Activated CD4-positive, alpha-beta memory T cell treated with anti-CD3 and anti-CD28 coated beads, Interleukin-2, amount 10 ng/mL, durations not matched to agents 7 days and 5 days (primary cell): ENCODE measurements at regions not wholly inside any gene's neighbourhood (a gene's known extent, or its start where the extent isn't known, plus 50 kb on each side); places are given as distances from the start of the nearest gene placed in this dataset.
"Not testable (repeated sequence)": the region's sequence is repeated elsewhere in the genome, so short reads cannot be mapped to it uniquely, and the experiment has no call there.

ENCODE experiments used
- CTCF ChIA-PET: fragments of 350-600 bp; sonication (Branson Sonifier 250); formaldehyde crosslinking; loops from one replicate; lab custom pipeline; 2021; ENCODE audit warnings: antibody characterized with exemption, inconsistent platforms; lab: Charles Lee
- POLR2A ChIA-PET: fragments of 350-600 bp; sonication (Branson Sonifier 250); formaldehyde crosslinking; loops from one replicate; lab custom pipeline; 2021; ENCODE audit warnings: antibody characterized with exemption; lab: Charles Lee
- DNase-seq: peaks from one replicate; pipeline ENCODE4 v3.0.0-alpha.2; 2020
- H3K27ac Mint-ChIP-seq: one replicate; pipeline ENCODE4 v1.8.0; 2021; ENCODE audit warnings: mild to moderate bottlenecking, mixed read lengths
- H3K27me3 Mint-ChIP-seq: one replicate; pipeline ENCODE4 v1.8.0; 2021; ENCODE audit warnings: mixed read lengths
- H3K36me3 Mint-ChIP-seq: one replicate; pipeline ENCODE4 v1.8.0; 2021; ENCODE audit warnings: low read depth, mixed read lengths
- H3K4me1 Mint-ChIP-seq: one replicate; pipeline ENCODE4 v1.8.0; 2021; ENCODE audit warnings: mixed read lengths
- H3K4me3 Mint-ChIP-seq: one replicate; pipeline ENCODE4 v1.8.0; 2021; ENCODE audit warnings: mild to moderate bottlenecking, mixed read lengths
- H3K9me3 Mint-ChIP-seq: one replicate; pipeline ENCODE4 v1.8.0; 2021; ENCODE audit warnings: mixed read lengths

GRCh38 chr18:73556904-73557303 lies 590.7 kb downstream of the FBXO15 start:
- no peaks in the 10 kb centered on the region for H3K4me1 Mint-ChIP-seq
- peaks cover 2% of the 10 kb centered on the region for H3K9me3 Mint-ChIP-seq
- H3K36me3 Mint-ChIP-seq = no peaks in the 10 kb centered on the region
- no peak overlapping the region for H3K27ac Mint-ChIP-seq
- H3K27me3 Mint-ChIP-seq = no peaks in the 10 kb centered on the region
- POLR2A ChIA-PET = no interaction called here
- H3K4me3 Mint-ChIP-seq = no peak overlapping the region
- DNase-seq = no peak
- CTCF ChIA-PET = no interaction called here

GRCh38 chr18:73552171-73552570 lies 595.5 kb downstream of the FBXO15 start:
- ChIA-PET CTCF (no interaction called here), POLR2A (no interaction called here)
- Mint-ChIP-seq H3K27ac (no peak overlapping the region), H3K36me3 (no peaks in the 10 kb centered on the region), H3K27me3 (no peaks in the 10 kb centered on the region), H3K4me3 (no peak overlapping the region), H3K9me3 (no peaks in the 10 kb centered on the region), H3K4me1 (no peaks in the 10 kb centered on the region)
- DNase-seq = no peak

GRCh38 chr18:73551211-73551610 lies 596.4 kb downstream of the FBXO15 start:
- CTCF ChIA-PET = no interaction called here
- H3K4me3 Mint-ChIP-seq = no peak overlapping the region

GRCh38 chr18:73549236-73549635 lies 598.4 kb downstream of the FBXO15 start:
- no peaks in the 10 kb centered on the region for H3K4me1 Mint-ChIP-seq
- no peak overlapping the region for H3K27ac Mint-ChIP-seq
- no peaks in the 10 kb centered on the region for H3K36me3 Mint-ChIP-seq
- H3K4me3 Mint-ChIP-seq = no peak overlapping the region
- DNase-seq = no peak
- H3K9me3 Mint-ChIP-seq = no peaks in the 10 kb centered on the region
- no peaks in the 10 kb centered on the region for H3K27me3 Mint-ChIP-seq
- ChIA-PET CTCF (no interaction called here), POLR2A (no interaction called here)

More at GRCh38 chr18:73551211-73551610, 596.4 kb downstream of the FBXO15 start:
- no peak for DNase-seq
- Mint-ChIP-seq H3K9me3 (no peaks in the 10 kb centered on the region), H3K36me3 (no peaks in the 10 kb centered on the region), H3K27ac (no peak overlapping the region), H3K27me3 (no peaks in the 10 kb centered on the region), H3K4me1 (no peaks in the 10 kb centered on the region)
- POLR2A ChIA-PET = no interaction called here

GRCh38 chr18:73545472-73545871 lies 602.2 kb downstream of the FBXO15 start:
- H3K27me3 Mint-ChIP-seq = no peaks in the 10 kb centered on the region
- no peak for DNase-seq
- CTCF ChIA-PET = no interaction called here
- no peak overlapping the region for H3K4me3 Mint-ChIP-seq
- H3K36me3 Mint-ChIP-seq = no peaks in the 10 kb centered on the region
- POLR2A ChIA-PET = no interaction called here
- no peaks in the 10 kb centered on the region for H3K9me3 Mint-ChIP-seq
- H3K27ac Mint-ChIP-seq = no peak overlapping the region
- H3K4me1 Mint-ChIP-seq = no peaks in the 10 kb centered on the region

- H3K4me3 Mint-ChIP-seq = no peak overlapping the region
- ChIA-PET POLR2A (no interaction called here), CTCF (no interaction called here)
- H3K27me3 Mint-ChIP-seq = no peaks in the 10 kb centered on the region
- no peaks in the 10 kb centered on the region for H3K4me1 Mint-ChIP-seq
- no peaks in the 10 kb centered on the region for H3K36me3 Mint-ChIP-seq
- no peak for DNase-seq
- no peak overlapping the region for H3K27ac Mint-ChIP-seq
- no peaks in the 10 kb centered on the region for H3K9me3 Mint-ChIP-seq
Observed at GRCh38 chr18:73544617-73545016, 603.0 kb downstream of the FBXO15 start.

- H3K27ac Mint-ChIP-seq = no peak overlapping the region
- H3K27me3 Mint-ChIP-seq = no peaks in the 10 kb centered on the region
- CTCF ChIA-PET = no interaction called here
- no peak for DNase-seq
- no peaks in the 10 kb centered on the region for H3K9me3 Mint-ChIP-seq
- H3K4me3 Mint-ChIP-seq = no peak overlapping the region
- no peaks in the 10 kb centered on the region for H3K36me3 Mint-ChIP-seq
- POLR2A ChIA-PET = no interaction called here
- H3K4me1 Mint-ChIP-seq = no peaks in the 10 kb centered on the region
Observed at GRCh38 chr18:73544032-73544431, 603.6 kb downstream of the FBXO15 start.

- Mint-ChIP-seq H3K36me3 (no peaks in the 10 kb centered on the region), H3K9me3 (peaks cover 15% of the 10 kb centered on the region), H3K27me3 (no peaks in the 10 kb centered on the region), H3K27ac (no peak overlapping the region), H3K4me3 (no peak overlapping the region), H3K4me1 (no peaks in the 10 kb centered on the region)
- no peak for DNase-seq
- ChIA-PET CTCF (no interaction called here), POLR2A (no interaction called here)
Observed at GRCh38 chr18:73535990-73536389, 611.6 kb downstream of the FBXO15 start.

GRCh38 chr18:73535189-73535588 lies 612.4 kb downstream of the FBXO15 start:
- ChIA-PET CTCF (no interaction called here), POLR2A (no interaction called here)
- no peak overlapping the region for H3K4me3 Mint-ChIP-seq
- no peaks in the 10 kb centered on the region for H3K27me3 Mint-ChIP-seq
- H3K36me3 Mint-ChIP-seq = no peaks in the 10 kb centered on the region
- H3K27ac Mint-ChIP-seq = no peak overlapping the region
- no peak for DNase-seq
- H3K4me1 Mint-ChIP-seq = no peaks in the 10 kb centered on the region
- peaks cover 21% of the 10 kb centered on the region for H3K9me3 Mint-ChIP-seq

- no peak overlapping the region for H3K27ac Mint-ChIP-seq
- peaks cover 37% of the 10 kb centered on the region for H3K9me3 Mint-ChIP-seq
- no peak overlapping the region for H3K4me3 Mint-ChIP-seq
- CTCF ChIA-PET = no interaction called here
- no peaks in the 10 kb centered on the region for H3K36me3 Mint-ChIP-seq
- DNase-seq = no peak
- no peaks in the 10 kb centered on the region for H3K27me3 Mint-ChIP-seq
- POLR2A ChIA-PET = no interaction called here
- H3K4me1 Mint-ChIP-seq = no peaks in the 10 kb centered on the region
Observed at GRCh38 chr18:73531601-73532000, 616.0 kb downstream of the FBXO15 start.

- H3K9me3 Mint-ChIP-seq = peaks cover 36% of the 10 kb centered on the region
- POLR2A ChIA-PET = no interaction called here
- no peaks in the 10 kb centered on the region for H3K27me3 Mint-ChIP-seq
- no peaks in the 10 kb centered on the region for H3K36me3 Mint-ChIP-seq
- CTCF ChIA-PET = no interaction called here
- no peak for DNase-seq
- no peaks in the 10 kb centered on the region for H3K4me1 Mint-ChIP-seq
- no peak overlapping the region for H3K4me3 Mint-ChIP-seq
- H3K27ac Mint-ChIP-seq = no peak overlapping the region
Observed at GRCh38 chr18:73528066-73528465, 619.6 kb downstream of the FBXO15 start.

- no peaks in the 10 kb centered on the region for H3K36me3 Mint-ChIP-seq
- H3K4me3 Mint-ChIP-seq = no peak overlapping the region
- H3K27ac Mint-ChIP-seq = no peak overlapping the region
- POLR2A ChIA-PET = no interaction called here
- peaks cover 21% of the 10 kb centered on the region for H3K9me3 Mint-ChIP-seq
- no peaks in the 10 kb centered on the region for H3K27me3 Mint-ChIP-seq
- CTCF ChIA-PET = no interaction called here
- H3K4me1 Mint-ChIP-seq = no peaks in the 10 kb centered on the region
- DNase-seq = no peak
Observed at GRCh38 chr18:73520229-73520628, 627.4 kb downstream of the FBXO15 start.

- CTCF ChIA-PET, DNase-seq, H3K4me3 Mint-ChIP-seq, H3K4me1 Mint-ChIP-seq, POLR2A ChIA-PET, H3K27me3 Mint-ChIP-seq, H3K36me3 Mint-ChIP-seq, H3K27ac Mint-ChIP-seq: not testable (repeated sequence)
- peaks cover 20% of the 10 kb centered on the region for H3K9me3 Mint-ChIP-seq
Observed at GRCh38 chr18:73516056-73516455, 631.6 kb downstream of the FBXO15 start.

- CTCF ChIA-PET = no interaction called here
Observed at GRCh38 chr18:73514449-73514848, 633.2 kb downstream of the FBXO15 start.

More at GRCh38 chr18:73514449-73514848, 633.2 kb downstream of the FBXO15 start:
- no peak for DNase-seq
- H3K4me3 Mint-ChIP-seq = no peak overlapping the region
- H3K36me3 Mint-ChIP-seq = no peaks in the 10 kb centered on the region
- no peaks in the 10 kb centered on the region for H3K27me3 Mint-ChIP-seq
- no peaks in the 10 kb centered on the region for H3K4me1 Mint-ChIP-seq
- POLR2A ChIA-PET = no interaction called here
- peaks cover 17% of the 10 kb centered on the region for H3K9me3 Mint-ChIP-seq
- H3K27ac Mint-ChIP-seq = no peak overlapping the region
